GM18909 (cell line): ENCODE measurements at regions not wholly inside any gene's neighbourhood (a gene's known extent, or its start where the extent isn't known, plus 50 kb on each side); places are given as distances from the start of the nearest gene placed in this dataset.

Source experiments
- ATAC-seq: cut with Tn5 transposase; IDR thresholded peaks from one replicate; pipeline ENCODE4 v1.9.1; 2021; ENCODE audit warnings: mild to moderate bottlenecking; ENCODE audit not compliant: unreplicated experiment, poor library complexity

DNA sequence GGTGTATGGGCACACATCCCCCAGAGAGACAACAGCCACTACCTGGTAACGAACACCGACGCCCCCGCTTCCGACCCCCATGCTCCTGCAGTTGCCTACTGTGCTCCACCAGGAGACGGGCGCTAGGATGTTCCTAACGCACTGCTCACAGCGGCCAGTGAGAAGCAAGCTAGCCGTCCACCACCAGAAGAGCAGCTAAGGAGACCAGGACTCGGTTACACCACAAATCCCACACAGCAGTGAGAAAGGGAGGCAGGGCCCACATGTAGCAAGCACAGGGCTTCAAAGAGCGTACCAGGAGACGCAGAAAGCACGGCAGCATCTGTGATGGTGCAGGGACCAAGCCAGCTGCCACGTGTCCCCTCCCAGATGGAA lies 117.0 kb downstream of the NCOR2 start:
- ATAC-seq: no peak

DNA sequence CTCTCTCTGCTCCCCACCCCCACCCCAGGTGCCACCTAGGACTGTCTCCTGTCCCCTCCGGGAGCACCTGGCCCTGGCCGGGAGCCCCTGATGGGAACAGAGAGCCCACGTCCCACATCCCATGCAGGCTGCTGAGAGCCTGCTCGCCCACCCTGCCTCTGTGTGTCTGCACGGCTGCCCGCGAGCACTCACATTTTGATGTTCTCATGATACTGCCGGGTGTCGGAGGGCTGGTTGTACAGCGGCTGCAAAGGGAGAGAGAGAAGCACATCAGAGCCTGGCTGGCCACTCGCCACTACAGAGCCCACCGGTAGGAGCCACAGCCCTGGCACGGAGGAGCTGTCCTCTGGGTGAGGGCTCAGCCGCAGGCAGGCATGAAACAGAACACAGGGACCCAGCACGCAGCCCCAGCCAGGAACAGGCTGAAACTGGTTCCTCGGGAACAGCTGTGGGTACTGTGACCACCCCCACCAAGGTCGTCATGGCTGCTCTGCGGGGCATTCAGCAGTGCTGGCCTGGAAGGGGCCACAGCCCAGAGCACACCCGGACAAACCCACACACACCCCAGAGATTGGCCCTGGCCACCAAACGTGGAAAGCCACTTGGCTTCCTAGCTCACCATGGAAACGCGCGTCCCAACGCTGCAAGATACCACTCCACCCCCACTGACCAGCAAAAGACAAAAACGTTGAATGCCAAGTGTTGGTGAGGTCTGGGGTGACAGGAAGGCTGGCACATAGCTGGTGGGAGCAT lies 117.6 kb downstream of the NCOR2 start:
- no peak for ATAC-seq

DNA sequence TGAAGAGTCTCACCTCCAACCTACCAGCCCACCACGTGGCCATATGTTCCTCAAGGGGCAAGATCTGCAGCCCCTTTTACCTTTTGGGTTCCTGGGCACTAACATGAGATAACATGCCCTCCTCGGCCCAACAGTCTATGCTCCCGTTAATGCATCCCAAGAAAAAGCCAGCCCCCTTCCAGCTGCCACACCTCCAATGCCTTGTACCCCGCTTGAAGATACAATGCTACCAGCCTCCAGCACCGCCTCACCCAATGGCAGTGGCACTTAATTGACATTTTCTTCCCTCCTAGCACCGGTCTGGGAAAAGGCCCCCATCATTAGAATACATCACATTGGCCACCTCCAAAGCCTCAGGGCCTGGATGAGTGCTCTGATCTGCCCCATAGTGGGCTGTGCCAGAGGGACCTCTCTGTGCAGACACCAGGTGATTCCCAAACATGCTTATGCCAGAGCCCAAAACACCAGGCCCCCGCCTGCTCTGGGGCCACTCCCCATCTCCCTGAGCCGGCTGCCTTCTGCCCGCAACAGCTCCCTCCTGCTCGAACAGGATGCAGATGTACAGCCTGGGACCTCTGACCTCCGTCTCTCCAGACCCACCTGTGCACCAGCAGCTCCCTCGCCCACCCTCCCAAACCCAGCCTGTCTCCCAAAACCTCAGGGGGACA lies 118.3 kb downstream of the NCOR2 start:
- ATAC-seq: no peak

DNA sequence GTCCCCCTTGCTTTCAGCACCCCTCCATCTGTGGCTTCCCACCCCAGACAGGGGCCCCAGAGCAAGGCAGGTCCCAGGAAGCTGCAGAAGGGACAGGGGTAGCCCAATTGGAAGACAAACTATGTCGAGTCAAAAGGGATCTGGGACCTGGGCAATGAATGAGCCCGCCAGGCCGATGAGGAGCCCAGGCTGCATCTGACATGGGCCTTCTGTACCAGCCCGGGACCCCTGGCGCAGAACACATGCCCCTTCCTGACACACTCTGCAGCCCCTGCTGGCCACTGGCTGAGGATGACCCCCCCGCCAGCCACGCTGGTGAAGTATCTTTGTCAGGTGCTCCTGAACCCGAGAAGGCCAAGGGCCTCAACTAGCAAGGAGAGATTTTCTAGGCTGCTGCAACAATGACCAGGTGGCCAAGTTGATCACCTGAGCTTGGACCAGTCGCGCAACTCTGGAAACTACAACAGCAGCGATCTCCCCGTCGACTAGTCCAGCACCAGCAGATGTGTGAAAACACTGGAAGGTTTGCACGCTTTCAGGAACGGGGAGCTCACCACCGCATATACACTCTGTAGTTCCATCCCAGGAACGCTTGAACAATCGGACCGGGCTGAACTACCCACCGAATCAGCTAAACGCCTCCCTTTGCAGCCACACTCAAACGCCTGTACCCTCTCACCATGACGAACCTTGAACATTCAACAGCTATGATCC lies 119.0 kb downstream of the NCOR2 start:
- no peak for ATAC-seq

DNA sequence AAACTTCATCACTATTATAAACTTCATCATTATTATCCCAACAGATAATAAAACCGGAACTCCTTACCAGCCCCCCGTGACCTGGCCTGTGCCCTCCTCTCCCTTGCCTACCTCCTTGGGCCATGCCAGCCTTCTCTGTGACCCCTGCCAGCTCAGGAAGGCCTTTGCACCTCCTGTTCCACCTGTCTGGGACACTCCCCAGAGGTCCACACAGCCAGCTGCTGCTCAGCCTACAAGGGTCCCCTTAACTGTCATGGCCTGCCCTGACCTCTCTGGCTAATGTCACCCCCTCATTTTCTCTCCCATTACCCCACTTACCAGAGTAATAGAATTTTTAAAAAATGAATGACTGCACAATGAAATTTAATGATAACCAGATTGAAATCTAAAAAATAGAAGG lies 121.0 kb downstream of the NCOR2 start:
- ATAC-seq: no peak

DNA sequence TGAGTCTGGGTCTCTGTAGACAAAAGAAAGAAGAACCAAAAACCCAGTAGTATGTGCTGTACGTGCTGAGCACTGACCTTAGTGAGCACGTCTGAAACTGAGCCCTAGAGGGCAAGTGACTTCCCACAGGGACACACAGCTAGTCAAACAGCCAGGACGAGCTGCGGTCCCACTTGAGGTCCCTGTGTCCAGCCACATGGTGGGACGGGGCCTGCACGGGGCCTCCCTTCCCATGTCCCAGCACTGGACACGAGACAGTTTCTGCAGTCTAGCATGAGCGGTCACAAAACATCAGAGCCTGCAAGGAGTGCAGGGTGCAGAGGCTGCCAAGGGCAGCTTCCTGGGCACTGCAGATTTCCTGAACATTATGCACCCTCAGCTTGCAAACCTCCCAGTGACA lies 121.6 kb downstream of the NCOR2 start:
- no peak for ATAC-seq

DNA sequence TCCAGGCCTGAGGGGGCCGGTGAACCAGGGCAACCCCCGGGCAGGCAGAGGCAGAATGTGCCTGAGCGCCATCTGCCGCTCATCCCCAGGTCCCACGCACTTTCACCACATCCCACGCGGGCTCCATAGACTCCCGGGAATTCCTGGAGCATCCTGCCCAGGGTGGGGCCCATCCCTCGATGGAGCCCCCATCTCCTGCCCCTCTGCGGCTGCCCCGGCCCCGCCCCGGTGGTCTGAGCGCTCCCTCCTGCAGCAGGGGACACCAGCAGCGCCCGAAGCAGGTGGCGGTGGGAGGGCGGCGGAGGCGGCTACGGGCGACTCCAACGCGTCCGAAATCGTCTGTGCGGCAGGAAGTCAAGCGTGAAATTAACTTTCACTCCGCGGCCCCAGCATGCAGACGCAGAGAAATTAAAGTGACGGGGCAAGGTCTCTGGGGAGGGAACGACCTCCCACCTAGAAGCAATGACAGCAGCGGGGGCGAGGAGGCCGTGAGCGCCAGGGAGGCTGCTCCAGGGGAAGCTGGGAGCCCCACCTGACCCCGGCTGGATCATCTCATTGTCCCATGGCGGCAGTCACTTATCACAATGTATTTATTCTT lies 122.2 kb downstream of the NCOR2 start:
- no peak for ATAC-seq

DNA sequence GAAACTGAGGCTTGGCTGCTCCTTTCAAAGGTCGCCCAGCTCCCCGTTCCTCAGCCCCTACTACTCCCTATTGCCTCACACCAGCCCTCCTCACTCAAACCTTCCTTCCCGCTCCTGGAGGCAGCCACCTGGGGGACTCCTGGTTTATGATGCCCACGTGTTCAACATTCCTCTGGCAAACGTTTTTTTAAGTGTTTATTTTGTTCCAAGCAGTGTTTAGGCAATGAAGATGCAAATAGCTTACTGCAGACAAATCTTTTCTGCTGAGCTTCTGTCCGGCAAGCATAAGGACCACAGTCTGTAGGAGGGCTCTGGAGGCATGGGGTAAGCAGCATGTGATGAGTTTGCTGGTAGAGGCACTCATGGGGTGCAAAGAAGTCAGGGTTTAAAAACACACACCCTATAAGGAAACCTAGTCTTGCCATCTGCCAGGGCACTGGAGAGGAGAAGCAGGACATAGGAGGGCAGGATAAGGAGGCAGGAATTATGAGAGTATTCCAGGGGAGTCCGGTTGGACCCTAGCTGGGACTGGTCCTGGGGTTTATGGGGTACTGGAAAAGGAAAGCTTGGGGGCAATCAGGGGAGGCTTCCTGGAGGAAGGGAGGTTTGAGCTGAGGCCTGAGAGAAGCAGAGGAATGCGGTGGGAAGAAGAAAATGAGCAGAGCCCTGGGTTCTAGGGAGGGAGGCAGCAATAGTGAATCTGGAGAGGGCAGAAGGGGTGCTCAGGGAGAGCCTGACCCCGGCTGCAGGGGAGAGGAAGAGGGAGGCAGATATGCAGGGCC lies 123.3 kb downstream of the NCOR2 start:
- no peak for ATAC-seq

DNA sequence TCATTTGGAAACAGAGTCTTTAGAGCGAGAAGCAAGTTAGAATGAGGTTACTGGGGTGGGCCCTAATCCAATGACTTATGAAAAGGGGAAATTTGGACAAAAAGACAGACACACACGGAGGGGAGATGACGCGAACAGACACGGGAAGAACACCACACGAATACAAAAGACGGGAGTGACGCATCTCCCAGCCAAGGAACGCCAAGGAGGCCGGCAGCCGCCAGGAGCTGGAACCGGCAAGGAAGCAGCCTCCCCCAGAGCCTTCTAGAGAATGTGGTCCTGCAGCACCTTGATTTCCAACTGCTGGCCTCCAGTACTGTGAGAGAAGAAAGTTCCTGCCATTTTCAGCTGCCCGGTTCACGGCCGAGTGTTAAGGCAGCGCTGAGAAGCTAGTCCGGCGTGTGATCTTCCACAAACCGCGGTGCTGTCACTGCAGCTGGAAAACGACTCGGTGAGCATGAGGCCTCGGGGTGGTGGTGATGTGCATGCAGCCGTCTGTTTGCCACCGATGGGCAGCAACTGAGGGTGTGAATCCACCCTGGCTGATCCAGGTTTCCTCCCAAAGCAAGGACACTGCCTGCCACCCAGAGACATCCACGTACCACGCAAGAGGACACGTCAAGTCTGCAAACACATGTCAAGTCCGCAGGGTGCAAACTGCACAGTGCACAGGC lies 124.5 kb downstream of the NCOR2 start:
- no peak for ATAC-seq

DNA sequence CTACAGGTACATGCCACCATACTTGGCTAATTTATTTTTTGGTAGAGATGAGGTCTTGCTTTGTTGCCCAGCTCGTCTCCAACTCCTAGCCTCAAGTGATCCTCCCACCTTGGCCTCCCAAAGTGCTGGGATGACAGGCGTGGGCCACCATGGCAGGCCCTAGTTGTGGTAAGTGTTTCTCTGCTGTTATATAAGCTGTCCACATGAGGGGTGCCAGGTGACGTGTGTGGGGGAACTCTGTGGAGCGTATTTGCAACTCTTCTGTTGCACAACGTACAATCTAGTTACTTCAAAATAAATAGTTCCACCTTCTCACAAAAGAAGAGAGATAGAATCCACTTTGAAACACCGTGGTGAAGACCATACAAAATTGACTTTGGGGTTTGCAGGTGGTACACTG lies 125.1 kb downstream of the NCOR2 start:
- no peak for ATAC-seq

DNA sequence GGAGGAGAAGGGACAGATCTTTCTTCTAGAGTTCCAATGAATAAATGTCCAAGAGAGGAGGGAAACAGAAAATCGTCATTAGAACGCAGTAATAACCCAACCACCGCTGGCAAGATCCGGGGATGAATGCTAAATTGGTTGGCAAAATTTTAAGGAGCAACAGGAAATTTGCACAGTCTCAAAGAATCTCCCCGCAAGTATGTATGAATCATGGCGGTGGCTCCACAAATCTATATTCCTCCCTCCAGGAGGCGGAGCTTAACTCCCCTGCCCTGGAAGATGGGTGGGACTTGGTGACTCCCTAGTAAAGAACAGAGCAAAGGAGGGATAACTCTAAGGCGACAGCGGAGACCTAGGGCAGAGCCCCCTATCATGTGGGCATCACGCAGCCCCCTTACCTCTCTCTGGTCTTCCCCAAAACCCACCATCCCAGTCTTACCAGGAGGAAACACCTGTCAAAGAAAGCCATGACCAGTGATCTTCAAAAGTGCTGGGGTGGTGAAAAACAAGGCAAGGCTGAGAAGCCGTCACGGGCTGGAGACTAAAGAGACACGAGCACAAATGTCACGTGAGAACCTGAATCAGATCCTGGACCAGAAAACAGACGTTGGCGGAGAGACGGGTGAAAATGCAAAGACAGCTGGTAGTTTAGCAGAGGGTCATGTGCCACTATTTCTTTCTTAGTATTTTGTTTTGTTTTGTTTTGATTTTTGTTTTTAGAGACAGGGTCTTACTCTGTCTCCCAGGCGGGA lies 125.8 kb downstream of the NCOR2 start:
- ATAC-seq: no peak

DNA sequence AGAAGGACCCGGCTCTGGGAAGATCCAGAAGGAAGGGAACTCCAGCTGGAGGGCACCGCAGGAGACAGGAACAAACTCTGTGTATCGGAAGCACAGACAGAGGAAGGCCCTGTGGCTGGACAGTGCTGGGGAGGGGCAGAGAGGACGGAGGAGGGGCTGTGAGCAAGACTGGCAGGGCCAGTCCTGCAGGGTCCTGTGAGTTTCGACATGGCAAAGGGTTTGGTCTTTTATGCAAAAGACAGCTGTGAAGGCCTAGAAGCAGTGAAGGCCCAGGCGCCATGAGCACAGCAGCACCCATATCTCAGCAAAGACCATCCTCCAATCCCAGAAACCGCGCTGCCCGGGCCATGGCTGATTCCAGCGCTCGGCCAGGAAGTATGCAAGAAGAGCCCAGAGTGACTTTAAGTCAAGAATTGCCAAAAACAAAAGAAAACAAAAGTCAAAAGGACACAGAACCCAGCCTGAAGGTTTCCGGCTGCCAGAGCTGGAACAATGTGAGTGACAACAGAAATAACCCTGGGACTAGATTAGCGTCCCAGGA lies 126.5 kb downstream of the NCOR2 start:
- no peak for ATAC-seq

DNA sequence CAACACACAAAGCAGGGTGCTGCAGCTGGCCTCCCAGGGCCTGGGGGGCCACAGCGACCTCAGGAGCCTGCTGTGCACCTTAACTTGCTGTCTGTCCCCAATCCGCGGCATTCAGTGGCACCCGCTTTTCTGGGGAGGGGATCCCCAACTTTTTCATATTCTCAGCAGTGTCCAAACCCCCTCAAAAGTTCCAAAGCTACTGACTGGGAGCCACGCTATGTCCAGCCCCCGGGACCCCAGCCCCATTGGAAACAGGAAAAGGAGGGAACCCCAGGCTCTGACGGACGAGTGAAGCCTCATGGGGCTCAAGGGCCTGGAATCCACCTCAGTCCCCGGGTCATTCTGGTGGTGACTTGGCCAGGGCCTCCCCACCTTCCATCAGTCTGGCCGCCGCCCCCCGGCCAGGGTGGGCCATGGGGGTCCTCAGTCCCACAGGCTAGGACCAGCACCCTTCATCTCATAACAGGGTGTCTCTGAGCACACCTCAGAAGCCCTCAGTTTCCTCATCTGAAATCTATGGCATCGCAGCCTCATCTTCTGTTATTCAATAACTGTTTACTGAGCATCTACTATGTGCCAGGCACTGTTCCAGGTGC lies 127.3 kb downstream of the NCOR2 start:
- ATAC-seq: no peak

DNA sequence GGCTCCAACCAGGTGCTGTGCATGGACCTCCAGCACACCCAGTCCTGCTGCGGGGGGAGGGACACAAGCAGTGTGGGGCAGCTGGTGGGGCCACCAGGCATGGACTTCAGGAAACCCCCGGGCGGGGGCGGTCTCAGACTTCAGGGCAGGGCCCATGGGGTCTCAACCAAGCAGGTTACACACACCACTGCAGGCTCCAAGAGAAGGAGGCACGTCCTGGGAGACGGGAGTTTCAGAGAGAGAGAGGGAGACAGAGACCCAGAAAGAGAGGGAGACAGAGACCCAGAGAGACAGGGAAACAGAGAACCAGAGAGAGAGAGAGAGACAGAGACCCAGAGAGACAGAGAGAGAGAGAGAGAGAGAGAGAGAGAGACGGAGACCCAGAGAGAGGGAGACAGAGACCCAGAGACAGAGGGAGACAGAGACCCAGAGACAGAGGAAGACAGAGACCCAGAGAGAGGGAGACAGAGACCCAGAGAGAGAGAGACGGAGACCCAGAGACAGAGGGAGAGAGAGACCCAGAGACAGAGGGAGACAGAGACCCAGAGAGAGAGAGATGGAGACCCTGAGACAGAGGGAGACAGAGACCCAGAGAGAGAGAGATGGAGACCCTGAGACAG lies 128.9 kb downstream of the NCOR2 start:
- ATAC-seq: no peak

DNA sequence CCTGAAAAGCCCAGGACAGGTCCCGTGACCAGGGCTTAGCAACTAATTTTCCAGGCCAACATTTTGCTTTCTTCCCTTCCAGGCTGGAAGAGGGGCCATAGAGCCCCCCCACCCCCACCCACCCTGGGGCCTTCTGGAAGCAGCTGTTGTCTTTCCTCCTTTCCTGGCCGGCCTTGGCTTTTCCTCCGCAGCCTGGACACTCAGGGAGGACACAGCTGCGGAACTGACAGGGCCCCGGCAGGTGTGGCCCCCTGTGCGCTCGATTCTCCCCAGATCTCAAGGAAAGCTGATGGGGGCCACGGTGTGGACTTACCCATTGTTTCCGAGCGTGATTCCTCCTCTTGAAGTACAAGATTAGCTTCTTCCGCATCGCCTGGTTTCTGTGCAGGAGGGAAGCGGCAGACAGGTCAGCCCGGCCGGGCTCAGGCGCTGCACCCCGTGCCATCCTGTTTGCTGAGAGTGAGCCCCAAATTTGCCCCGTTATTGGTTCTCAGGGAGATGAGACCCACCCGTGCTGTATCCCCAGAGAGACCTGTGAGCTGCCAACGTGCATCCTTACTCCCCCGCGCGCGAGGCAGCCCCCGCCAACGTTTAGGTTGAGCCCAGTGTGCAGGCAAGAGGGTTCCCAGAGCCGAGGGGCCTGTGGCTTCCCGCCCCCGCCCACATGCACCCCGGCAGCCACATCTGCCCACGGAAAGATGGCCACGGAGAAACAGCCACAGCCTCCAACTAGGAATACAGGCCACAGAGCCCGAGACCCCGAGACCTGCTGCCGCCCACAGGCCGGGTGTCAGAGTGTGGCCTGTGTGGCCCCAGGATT lies 129.6 kb downstream of the NCOR2 start:
- no peak for ATAC-seq

DNA sequence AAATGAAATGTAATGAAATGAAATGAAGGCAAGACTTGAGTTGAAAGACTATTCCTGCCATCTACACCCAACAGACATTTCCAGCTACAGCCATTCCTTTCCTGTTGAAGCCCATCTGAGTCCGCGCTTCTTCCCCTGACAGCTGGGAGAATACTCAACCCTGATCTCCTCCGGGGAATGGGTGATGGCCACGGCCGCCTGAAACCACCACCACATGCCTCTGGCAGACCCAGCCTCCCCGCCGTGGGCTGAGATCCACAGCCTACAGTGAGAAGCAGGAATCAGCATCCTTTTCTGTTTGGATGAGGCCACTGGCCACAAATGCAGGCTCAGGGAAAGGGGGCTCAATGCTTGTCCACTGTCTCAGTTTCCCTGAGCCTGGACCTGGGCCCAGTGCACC lies 130.3 kb downstream of the NCOR2 start:
- no peak for ATAC-seq

DNA sequence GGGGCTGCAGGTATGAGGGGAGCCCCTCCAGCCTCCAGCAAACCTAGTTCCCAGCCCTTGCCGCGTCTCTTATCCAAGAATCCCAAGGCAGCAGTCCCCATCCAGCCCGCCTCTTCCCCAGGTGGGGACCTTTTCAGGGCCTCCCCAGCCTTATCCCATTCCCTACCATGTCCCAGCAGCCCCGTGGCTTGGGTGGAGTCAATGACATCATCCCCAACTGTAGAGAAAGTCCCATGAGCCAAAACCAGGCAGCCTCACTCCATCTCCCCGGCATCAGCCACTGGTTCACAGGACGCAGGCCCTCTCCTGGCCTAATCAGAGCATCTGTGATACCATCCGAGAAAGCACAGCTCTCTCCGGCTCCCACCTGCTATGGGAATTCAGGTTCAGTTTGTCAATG lies 131.0 kb downstream of the NCOR2 start:
- no peak for ATAC-seq
